Liver (tissue), 8 donors: ENCODE measurements at regions not wholly inside any gene's neighbourhood (a gene's known extent, or its start where the extent isn't known, plus 50 kb on each side); places are given as distances from the start of the nearest gene placed in this dataset.

Source experiments
- DNase-seq: peaks from one replicate; pipeline ENCODE4 v3.0.0-alpha.2; 2017; ENCODE audit warnings: low spot score
- H3K27ac ChIP-seq, 2 donors: one replicate each; pipeline ENCODE4 v1.7.0; 2013; ENCODE audit warnings: inconsistent platforms in 2 of 2, low read length in 2 of 2, control low read depth in 1 of 2, low read depth in 1 of 2, mild to moderate bottlenecking in 1 of 2
- H3K27me3 ChIP-seq, 4 donors: one replicate each; pipeline versions ENCODE4 v1.6.1 to v1.7.0; 2013; ENCODE audit warnings: low read length in 3 of 4, inconsistent platforms in 1 of 4, mild to moderate bottlenecking in 1 of 4, moderate library complexity in 1 of 4; ENCODE audit not compliant: control insufficient read depth in 4 of 4, insufficient read depth in 4 of 4
- H3K36me3 ChIP-seq, 4 donors: one replicate each; pipeline versions ENCODE4 v1.6.1 to v1.7.0; 2013; ENCODE audit warnings: low read length in 3 of 4, mild to moderate bottlenecking in 3 of 4, low read depth in 1 of 4, moderate library complexity in 1 of 4; ENCODE audit not compliant: control insufficient read depth in 4 of 4, insufficient read depth in 3 of 4
- H3K4me1 ChIP-seq, 4 donors: one replicate each; pipeline versions ENCODE4 v1.6.1 to v1.7.0; 2013; ENCODE audit warnings: low read length in 3 of 4, mild to moderate bottlenecking in 3 of 4, moderate library complexity in 1 of 4; ENCODE audit not compliant: control insufficient read depth in 4 of 4, insufficient read depth in 4 of 4
- H3K4me3 ChIP-seq, 3 donors: one replicate each; pipeline versions ENCODE4 v1.6.1 to v1.7.0; 2013; ENCODE audit warnings: low read length in 3 of 3, control low read depth in 1 of 3, low read depth in 1 of 3, mild to moderate bottlenecking in 1 of 3
- H3K9ac ChIP-seq, 2 donors: one replicate each; pipeline ENCODE4 v1.7.0; 2013; ENCODE audit warnings: low read length in 2 of 2, mild to moderate bottlenecking in 2 of 2, moderate library complexity in 2 of 2, control low read depth in 1 of 2, low read depth in 1 of 2
- H3K9me3 ChIP-seq, 4 donors: one replicate each; pipeline versions ENCODE4 v1.6.1 to v1.7.0; 2013; ENCODE audit warnings: low read length in 3 of 4; ENCODE audit not compliant: control insufficient read depth in 4 of 4
- FOXA1 ChIP-seq: IDR thresholded peaks from 2 replicates; pipeline ENCODE4 v1.6.1; 2016; ENCODE audit warnings: antibody characterized with exemption
- FOXA2 ChIP-seq: IDR thresholded peaks from 2 replicates; pipeline ENCODE4 v1.6.1; 2016; ENCODE audit warnings: antibody characterized with exemption
- GABPA ChIP-seq, 2 donors: IDR thresholded peaks in 1 of 2; conservative IDR thresholded peaks in 1 of 2; 2 replicates each; pipeline ENCODE4 v1.6.1; 2016; ENCODE audit warnings: antibody characterized with exemption in 2 of 2, mild to moderate bottlenecking in 1 of 2, moderate library complexity in 1 of 2
- HNF4A ChIP-seq, 2 donors: conservative IDR thresholded peaks; 2 replicates each; pipeline ENCODE4 v1.6.1; 2016; ENCODE audit warnings: antibody characterized with exemption in 2 of 2, mild to moderate bottlenecking in 2 of 2
- HNF4G ChIP-seq: IDR thresholded peaks from 2 replicates; pipeline ENCODE4 v1.6.1; 2016; ENCODE audit warnings: antibody characterized with exemption
- JUND ChIP-seq, 2 donors: IDR thresholded peaks; 2 replicates each; pipeline ENCODE4 v1.6.1; 2016; ENCODE audit warnings: antibody characterized with exemption in 2 of 2
- NR2F2 ChIP-seq: IDR thresholded peaks from 2 replicates; pipeline ENCODE4 v1.6.1; 2016; ENCODE audit warnings: antibody characterized with exemption
- RAD21 ChIP-seq, 2 donors: IDR thresholded peaks; 2 replicates each; pipeline ENCODE4 v1.6.1; 2016; ENCODE audit warnings: antibody characterized with exemption in 2 of 2, mild to moderate bottlenecking in 2 of 2
- RXRA ChIP-seq, 2 donors: IDR thresholded peaks; 2 replicates each; pipeline ENCODE4 v1.6.1; 2017 to 2018; ENCODE audit warnings: antibody characterized with exemption in 2 of 2, mild to moderate bottlenecking in 1 of 2
- SP1 ChIP-seq: IDR thresholded peaks from 2 replicates; pipeline ENCODE4 v1.6.1; 2018; ENCODE audit warnings: antibody characterized with exemption, mild to moderate bottlenecking
- YY1 ChIP-seq: IDR thresholded peaks from 2 replicates; pipeline ENCODE4 v1.6.1; 2016; ENCODE audit warnings: antibody characterized with exemption, mild to moderate bottlenecking
- WGBS: extraction: QIAGEN DNeasy Blood & Tissue Kit; methylation state at CpG from one replicate; pipeline ENCODE4 v1.1.7; 2013; 5-methylcytosine and 5-hydroxymethylcytosine counted together
- TF ChIP-seq, protein P1 (sequence below): fragments of 150-350 bp; IDR thresholded peaks from 2 replicates; pipeline ENCODE4 v1.5.1; 2017; ENCODE audit warnings: improper control_type of control experiment, low read depth, low read length; ENCODE audit not compliant: missing input control
- TF ChIP-seq, protein P2 (sequence below): IDR thresholded peaks from 2 replicates; pipeline ENCODE4 v1.6.1; 2016; ENCODE audit warnings: antibody characterized with exemption
- TF ChIP-seq, protein P3 (sequence below): IDR thresholded peaks from 2 replicates; pipeline ENCODE4 v1.6.1; 2016; ENCODE audit warnings: antibody characterized with exemption
- TF ChIP-seq, protein P4 (sequence below): IDR thresholded peaks from 2 replicates; pipeline ENCODE4 v1.6.1; 2016; ENCODE audit warnings: antibody characterized with exemption, mild to moderate bottlenecking
- donor health status: healthy.
- donor health status: healthy.
- donor health status: healthy.
- donor health status: healthy.
- donor health status: healthy.

DNA sequence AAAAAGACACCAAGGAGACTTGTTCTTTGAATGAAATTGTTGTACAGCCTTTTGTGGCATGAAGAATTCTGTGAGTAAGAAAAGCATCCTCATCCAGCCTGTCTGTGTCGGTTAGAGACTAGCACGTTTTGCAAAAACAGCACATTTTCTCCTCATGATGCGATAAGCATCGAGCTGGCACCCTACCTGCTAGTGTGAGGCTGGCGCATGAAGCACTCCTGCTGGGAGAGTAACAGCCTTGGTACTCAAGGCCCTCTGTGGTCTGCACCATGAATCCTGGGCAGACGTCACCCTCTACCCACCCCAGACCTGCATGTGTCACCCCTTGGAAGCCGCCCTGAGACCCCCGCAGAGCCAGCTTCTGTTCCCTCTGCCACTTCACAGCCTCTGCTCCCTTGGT is 92.6 kb upstream of the TMEM132E start (continued):
- TF ChIP-seq, protein P1, sequence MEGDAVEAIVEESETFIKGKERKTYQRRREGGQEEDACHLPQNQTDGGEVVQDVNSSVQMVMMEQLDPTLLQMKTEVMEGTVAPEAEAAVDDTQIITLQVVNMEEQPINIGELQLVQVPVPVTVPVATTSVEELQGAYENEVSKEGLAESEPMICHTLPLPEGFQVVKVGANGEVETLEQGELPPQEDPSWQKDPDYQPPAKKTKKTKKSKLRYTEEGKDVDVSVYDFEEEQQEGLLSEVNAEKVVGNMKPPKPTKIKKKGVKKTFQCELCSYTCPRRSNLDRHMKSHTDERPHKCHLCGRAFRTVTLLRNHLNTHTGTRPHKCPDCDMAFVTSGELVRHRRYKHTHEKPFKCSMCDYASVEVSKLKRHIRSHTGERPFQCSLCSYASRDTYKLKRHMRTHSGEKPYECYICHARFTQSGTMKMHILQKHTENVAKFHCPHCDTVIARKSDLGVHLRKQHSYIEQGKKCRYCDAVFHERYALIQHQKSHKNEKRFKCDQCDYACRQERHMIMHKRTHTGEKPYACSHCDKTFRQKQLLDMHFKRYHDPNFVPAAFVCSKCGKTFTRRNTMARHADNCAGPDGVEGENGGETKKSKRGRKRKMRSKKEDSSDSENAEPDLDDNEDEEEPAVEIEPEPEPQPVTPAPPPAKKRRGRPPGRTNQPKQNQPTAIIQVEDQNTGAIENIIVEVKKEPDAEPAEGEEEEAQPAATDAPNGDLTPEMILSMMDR = no peak
- no peak for TF ChIP-seq NR2F2
- TF ChIP-seq FOXA2 = no peak

DNA sequence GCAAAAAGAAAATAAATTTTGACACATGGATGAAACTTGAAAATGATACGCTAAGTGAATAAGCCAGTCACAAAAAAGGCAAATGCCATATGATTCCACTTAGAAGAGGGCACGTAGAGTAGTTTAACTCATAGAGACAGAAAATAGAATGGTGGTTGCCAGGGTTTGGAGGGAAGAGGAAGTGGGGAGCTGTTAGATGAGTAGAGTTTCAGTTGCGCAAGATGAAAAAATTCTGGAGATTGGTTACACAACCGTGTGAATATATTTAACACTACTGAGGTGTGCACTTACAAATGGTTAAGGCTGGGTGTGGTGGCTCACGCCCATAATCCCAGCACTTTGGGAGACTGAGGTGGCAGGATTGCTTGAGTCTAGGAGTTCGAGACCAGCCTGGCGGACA is 93.4 kb upstream of the TMEM132E start:
- Histone ChIP-seq H3K27ac (no peak overlapping the region), H3K4me3 (no peak overlapping the region), H3K27me3 (peaks cover 0 to 16% (median 0%) of the 10 kb centered on the region in 4 donors), H3K4me1 (no peaks in the 10 kb centered on the region), H3K9ac (no peak overlapping the region), H3K36me3 (no peaks in the 10 kb centered on the region), H3K9me3 (no peaks in the 10 kb centered on the region)
- 74% methylated on average over 7 of the region's 7 CpGs for WGBS
- DNase-seq = no peak
- TF ChIP-seq, protein P2, sequence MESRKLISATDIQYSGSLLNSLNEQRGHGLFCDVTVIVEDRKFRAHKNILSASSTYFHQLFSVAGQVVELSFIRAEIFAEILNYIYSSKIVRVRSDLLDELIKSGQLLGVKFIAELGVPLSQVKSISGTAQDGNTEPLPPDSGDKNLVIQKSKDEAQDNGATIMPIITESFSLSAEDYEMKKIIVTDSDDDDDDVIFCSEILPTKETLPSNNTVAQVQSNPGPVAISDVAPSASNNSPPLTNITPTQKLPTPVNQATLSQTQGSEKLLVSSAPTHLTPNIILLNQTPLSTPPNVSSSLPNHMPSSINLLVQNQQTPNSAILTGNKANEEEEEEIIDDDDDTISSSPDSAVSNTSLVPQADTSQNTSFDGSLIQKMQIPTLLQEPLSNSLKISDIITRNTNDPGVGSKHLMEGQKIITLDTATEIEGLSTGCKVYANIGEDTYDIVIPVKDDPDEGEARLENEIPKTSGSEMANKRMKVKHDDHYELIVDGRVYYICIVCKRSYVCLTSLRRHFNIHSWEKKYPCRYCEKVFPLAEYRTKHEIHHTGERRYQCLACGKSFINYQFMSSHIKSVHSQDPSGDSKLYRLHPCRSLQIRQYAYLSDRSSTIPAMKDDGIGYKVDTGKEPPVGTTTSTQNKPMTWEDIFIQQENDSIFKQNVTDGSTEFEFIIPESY = no peak
- no peak for TF ChIP-seq FOXA1
- no peak for TF ChIP-seq FOXA2
- no peak for TF ChIP-seq JUND (IDR thresholded peaks at IDR 0.05)
- no peak for TF ChIP-seq YY1
- no peak for TF ChIP-seq GABPA (IDR thresholded peaks at IDR 0.05 in 1 of 2, conservative IDR thresholded peaks at IDR 0.05 in 1 of 2)
- TF ChIP-seq SP1 = no peak
- TF ChIP-seq, protein P3, sequence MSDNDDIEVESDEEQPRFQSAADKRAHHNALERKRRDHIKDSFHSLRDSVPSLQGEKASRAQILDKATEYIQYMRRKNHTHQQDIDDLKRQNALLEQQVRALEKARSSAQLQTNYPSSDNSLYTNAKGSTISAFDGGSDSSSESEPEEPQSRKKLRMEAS = no peak
- TF ChIP-seq HNF4G = no peak
- TF ChIP-seq, protein P4, sequence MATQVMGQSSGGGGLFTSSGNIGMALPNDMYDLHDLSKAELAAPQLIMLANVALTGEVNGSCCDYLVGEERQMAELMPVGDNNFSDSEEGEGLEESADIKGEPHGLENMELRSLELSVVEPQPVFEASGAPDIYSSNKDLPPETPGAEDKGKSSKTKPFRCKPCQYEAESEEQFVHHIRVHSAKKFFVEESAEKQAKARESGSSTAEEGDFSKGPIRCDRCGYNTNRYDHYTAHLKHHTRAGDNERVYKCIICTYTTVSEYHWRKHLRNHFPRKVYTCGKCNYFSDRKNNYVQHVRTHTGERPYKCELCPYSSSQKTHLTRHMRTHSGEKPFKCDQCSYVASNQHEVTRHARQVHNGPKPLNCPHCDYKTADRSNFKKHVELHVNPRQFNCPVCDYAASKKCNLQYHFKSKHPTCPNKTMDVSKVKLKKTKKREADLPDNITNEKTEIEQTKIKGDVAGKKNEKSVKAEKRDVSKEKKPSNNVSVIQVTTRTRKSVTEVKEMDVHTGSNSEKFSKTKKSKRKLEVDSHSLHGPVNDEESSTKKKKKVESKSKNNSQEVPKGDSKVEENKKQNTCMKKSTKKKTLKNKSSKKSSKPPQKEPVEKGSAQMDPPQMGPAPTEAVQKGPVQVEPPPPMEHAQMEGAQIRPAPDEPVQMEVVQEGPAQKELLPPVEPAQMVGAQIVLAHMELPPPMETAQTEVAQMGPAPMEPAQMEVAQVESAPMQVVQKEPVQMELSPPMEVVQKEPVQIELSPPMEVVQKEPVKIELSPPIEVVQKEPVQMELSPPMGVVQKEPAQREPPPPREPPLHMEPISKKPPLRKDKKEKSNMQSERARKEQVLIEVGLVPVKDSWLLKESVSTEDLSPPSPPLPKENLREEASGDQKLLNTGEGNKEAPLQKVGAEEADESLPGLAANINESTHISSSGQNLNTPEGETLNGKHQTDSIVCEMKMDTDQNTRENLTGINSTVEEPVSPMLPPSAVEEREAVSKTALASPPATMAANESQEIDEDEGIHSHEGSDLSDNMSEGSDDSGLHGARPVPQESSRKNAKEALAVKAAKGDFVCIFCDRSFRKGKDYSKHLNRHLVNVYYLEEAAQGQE = no peak

DNA sequence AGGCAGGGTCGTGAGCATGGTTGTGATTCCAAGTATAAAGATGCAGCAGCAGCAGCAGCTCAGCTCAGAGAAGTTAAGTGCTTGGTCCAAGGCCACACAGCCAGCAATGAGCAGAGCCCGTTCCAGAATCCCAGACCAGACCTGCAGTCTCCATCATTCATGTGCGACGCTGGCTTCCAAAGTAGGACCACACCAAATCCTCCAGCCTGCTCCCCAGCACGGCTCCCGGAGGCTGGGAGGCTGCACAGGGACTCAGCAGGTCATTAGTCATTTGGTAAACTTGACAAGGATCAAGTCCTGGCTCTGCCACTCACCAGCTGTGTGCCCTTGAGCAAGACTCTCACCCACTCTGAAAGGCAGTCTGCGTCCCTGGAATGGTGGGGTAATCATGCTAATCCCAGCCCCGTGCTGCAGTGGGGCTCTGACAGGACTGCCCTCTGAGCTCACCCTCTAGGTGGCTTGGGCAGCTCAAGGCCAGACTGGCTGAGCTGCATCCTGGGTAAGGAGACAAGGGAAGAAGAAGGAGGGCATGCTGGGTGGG is 95.1 kb upstream of the TMEM132E start:
- peaks cover 0 to 16% (median 0%) of the 10 kb centered on the region in 4 donors for H3K27me3 ChIP-seq
- no peaks in the 10 kb centered on the region for H3K36me3 ChIP-seq
- WGBS = 72% methylated on average over 8 of the region's 8 CpGs
- no peak overlapping the region for H3K27ac ChIP-seq
- no peaks in the 10 kb centered on the region for H3K9me3 ChIP-seq
- no peak overlapping the region for H3K4me3 ChIP-seq
- no peaks in the 10 kb centered on the region for H3K4me1 ChIP-seq
- no peak overlapping the region for H3K9ac ChIP-seq
- no peak for DNase-seq
- TF ChIP-seq GABPA (IDR thresholded peaks at IDR 0.05 in 1 of 2, conservative IDR thresholded peaks at IDR 0.05 in 1 of 2) (no peak), JUND (IDR thresholded peaks at IDR 0.05) (no peak), HNF4G (no peak), RAD21 (IDR thresholded peaks at IDR 0.05) (no peak), RXRA (IDR thresholded peaks at IDR 0.05) (no peak), SP1 (no peak), HNF4A (conservative IDR thresholded peaks at IDR 0.05) (no peak)
- TF ChIP-seq, protein P2 = no peak
- TF ChIP-seq, protein P4 = no peak
- TF ChIP-seq, protein P3 = no peak
